Activated CD4-positive, alpha-beta T cell treated with anti-CD3 and anti-CD28 coated beads for 4 hours (primary cell): ENCODE measurements at regions not wholly inside any gene's neighbourhood (a gene's known extent, or its start where the extent isn't known, plus 50 kb on each side); places are given as distances from the start of the nearest gene placed in this dataset.
"Not testable (repeated sequence)": the region's sequence is repeated elsewhere in the genome, so short reads cannot be mapped to it uniquely, and the experiment has no call there.

ENCODE experiments used
- DNase-seq, 2 donors: peaks; one replicate each; pipeline ENCODE4 v3.0.0-alpha.2; 2020

DNA sequence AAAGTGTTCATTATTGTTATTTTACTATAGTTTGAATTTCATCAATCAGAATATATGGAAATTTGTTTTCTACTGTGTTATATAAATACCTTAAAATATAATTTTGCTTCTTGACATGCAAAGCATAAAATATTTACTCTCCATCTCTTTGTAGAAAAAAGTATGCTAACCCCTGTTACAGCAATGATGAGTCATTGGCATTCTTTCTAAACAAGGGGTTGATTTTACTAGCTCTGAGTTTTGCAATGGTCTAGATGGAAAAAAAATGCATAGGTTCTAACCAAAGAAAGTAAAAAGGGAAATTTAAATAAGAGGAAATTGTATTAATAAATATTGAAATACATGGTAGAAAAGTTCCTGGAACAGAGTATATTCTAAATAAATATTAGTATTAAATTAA lies 990.2 kb upstream of the ATXN7L3B start:
- DNase-seq = no peak

- no peak for DNase-seq
These were observed 952.5 kb upstream of the ATXN7L3B start for GRCh38 chr12:73585136-73585535.

DNA sequence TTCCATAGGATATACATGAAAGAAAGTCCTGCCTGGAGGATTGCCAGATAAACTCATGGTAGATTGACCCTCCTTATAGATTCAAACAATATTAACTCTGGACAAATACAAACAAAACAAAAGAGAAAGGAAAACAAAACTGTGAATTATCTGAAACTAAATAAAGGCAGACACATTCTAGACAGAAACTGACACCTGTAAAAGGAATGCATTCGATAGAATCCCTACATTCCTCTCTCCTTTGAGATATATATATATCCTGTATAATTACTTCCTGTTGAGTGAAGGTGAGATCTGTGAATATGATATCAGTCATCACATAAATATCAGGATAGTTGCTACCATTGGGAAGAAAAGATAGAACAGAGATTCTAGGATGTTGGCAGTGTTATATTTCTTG lies 948.4 kb upstream of the ATXN7L3B start:
- DNase-seq = no peak

DNA sequence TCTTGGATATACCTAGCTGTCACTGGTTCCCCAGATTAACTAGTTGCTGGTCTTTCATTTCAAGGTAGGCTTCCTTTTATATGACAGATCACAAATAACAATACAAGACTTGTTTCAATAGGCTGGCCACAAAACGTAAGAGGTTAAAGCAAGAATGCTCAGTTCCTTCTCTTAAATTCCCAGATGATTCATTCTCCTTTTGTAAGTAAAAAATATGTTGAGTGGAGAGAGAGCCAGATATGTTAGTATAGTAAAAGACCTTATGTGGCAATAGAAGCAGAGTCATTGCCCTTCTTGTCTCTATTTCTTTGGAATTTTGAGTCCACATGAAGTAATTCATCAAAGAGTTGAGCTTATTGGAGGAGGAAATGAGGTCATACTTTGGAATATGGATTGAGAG lies 939.0 kb upstream of the ATXN7L3B start:
- no peak for DNase-seq

GRCh38 chr12:73599268-73599667 lies 938.4 kb upstream of the ATXN7L3B start:
- no peak for DNase-seq

- not testable (repeated sequence) for DNase-seq
These were observed 931.7 kb upstream of the ATXN7L3B start for GRCh38 chr12:73605925-73606324.

DNA sequence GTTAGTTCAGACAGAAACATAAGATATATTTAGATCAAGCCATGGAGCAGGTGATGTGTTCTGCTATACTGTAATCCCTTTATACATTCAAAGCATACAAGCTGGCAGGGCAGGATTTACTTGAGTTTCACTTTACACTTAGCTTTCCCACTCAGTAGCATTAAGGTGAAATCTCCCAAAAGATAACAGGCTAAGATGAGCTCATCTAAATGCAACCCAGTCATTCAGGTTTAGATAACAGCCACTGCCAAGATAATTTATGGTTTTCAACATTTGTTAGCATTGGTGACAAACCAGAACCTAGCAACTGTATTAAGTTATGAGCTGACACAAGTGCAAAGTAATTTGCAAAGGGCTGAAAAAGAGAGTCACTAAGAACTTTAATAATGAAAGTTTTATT lies 925.1 kb upstream of the ATXN7L3B start:
- DNase-seq = no peak

DNA sequence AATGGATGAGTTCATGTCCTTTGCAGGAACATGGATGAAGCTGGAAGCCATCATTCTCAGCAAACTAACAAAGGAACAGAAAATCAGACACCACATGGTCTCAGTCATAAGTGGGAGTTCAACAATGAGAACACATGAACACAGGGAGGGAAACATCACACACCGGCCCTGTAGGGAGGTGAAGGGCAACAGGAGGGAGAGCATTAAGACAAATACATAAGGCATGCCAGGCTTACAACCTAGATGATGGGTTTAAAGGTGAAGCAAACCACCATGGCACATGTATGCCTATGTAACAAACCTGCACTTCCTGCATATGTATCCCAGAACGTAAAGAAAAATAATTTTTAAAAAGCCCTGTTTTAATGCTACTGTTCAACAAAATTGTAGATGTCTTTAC lies 914.2 kb upstream of the ATXN7L3B start:
- no peak for DNase-seq

DNA sequence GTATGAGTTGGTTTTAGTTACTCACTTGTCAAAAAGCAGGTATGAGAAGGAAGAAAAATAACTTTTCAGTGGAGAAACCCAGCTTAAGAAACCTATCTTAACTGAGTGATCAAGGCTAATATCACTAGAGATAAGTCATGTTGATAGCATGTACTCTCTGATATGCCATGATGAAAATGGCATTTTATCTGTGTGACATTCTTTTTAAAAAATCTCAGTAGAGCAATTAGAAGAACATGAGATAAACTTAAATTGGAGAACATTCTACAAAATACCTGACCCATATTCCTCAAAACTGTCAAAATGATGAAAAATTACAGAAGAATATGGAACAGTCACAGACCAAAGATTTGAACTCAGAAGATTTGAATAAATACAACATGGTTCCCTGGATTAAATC lies 912.4 kb upstream of the ATXN7L3B start:
- no peak for DNase-seq

DNA sequence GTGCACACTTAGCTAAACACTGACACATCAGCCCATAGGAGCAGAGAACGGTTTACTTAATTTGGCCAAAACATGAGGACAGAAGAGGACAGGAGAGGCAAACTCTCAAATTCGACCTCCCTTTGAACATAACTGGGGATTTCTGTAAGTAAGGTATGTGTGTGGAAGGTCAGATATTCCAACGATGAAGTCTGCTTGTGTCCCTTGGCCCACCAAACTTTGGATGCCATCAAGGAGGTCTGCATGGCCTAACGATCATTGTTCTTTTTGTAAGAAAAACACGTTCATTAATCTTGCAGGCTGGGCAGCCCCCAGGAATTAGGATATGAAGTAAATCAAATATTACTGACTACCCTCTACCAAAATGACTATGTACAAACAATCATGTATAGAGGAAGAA lies 908.5 kb upstream of the ATXN7L3B start:
- no peak for DNase-seq

GRCh38 chr12:73629893-73630831 lies 907.5 kb upstream of the ATXN7L3B start:
- no peak for DNase-seq

- no peak for DNase-seq
These were observed 905.4 kb upstream of the ATXN7L3B start for GRCh38 chr12:73632191-73632590.

GRCh38 chr12:73632661-73633060 lies 905.0 kb upstream of the ATXN7L3B start:
- no peak for DNase-seq

- DNase-seq = not testable (repeated sequence)
These were observed 898.2 kb upstream of the ATXN7L3B start for GRCh38 chr12:73639397-73639796.

DNA sequence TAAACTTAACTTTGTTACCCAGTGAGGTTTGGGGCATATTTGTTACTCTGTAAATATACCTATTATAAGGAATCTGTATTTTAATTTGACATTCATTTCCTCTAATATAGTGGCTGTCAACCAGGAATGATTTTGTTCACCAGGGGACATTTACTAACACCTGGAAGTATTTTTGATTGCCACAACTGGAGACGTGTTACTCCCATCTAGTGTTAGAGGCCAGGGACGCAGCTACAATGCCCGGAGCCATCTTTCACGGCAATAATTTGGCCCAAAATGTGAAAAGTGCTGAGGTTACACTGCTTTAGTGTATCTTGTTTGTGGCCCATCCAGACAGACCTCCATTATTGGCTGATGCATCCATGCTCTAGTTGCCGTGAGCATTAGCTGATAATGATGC lies 881.3 kb upstream of the ATXN7L3B start:
- DNase-seq = no peak

GRCh38 chr12:73659802-73660201 lies 877.8 kb upstream of the ATXN7L3B start:
- DNase-seq = no peak

DNA sequence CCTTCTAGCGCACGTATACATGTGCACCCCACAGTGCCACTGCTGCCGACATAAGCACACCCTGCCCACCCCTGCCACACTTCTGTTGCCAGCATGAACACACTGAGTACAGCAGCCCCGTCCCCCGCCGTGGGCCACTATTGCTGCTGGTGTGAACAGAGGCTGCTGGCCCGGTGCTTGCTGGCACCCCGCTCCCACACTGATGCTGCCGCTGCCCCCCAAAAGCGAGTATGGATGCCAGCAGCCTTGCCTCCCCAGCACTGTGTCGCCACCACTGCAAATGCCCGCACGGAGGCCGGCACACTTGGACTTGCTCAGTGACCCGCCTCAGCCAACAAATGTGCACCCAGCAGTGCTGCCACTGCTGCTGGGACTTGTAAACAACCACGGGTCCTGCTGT lies 872.4 kb upstream of the ATXN7L3B start:
- no peak for DNase-seq

GRCh38 chr12:73671550-73671949 lies 866.1 kb upstream of the ATXN7L3B start:
- not testable (repeated sequence) for DNase-seq

- no peak for DNase-seq
These were observed 859.9 kb upstream of the ATXN7L3B start for GRCh38 chr12:73677520-73678291.

GRCh38 chr12:73678335-73678734 lies 859.3 kb upstream of the ATXN7L3B start:
- no peak for DNase-seq

GRCh38 chr12:73699318-73699717 lies 838.3 kb upstream of the ATXN7L3B start:
- no peak for DNase-seq

GRCh38 chr12:73714655-73715054 lies 823.0 kb upstream of the ATXN7L3B start:
- DNase-seq = no peak

DNA sequence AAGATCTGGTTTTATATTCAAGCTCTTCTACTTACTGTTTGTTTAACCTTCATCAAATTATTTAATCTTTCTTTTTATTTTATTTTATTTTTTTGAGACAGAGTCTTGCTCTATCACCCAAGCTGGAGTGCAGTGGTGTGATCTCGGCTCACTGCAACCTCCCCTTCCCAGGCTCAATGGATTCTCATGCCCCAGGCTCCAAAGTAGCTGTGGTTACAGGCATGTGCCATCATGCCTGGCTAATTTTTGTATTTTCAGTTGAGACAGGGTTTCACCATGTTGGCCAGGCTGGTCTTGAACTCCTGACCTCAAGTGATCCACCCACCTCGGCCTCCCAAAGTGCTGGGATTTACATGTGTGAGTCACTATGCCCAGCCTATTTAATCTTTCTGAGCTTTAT lies 821.5 kb upstream of the ATXN7L3B start:
- not testable (repeated sequence) for DNase-seq

- DNase-seq = no peak
These were observed 818.4 kb upstream of the ATXN7L3B start for GRCh38 chr12:73719223-73719622.
